ENCODE measurements at regions not wholly inside any gene's neighbourhood (a gene's known extent, or its start where the extent isn't known, plus 50 kb on each side); places are given as distances from the start of the nearest gene placed in this dataset.

DNA sequence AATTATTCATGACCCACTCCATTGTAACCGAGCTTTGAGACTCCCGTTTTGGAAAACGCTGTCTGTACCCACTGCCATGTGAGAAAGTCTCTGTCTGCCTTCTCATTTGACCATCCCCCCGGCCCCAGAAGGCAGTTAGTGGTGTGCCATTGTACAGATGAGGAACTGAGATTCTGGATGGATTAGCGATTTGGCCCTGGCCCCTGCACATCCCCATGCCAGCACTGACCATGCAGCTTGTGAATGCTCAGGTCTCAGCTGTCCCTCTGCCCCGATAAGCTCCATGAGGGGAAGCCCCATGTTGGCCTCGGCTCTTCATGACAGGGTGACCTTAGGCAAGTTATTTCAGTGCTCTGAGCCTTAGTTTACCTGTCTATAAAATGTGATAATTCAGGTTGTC is 153.0 kb upstream of the SMAD3 start:
- intact Hi-C loops (cut with DNase I): no loop called here
- DNase-seq: peak in 6 of 42 donors; percentile 10 to 43 (median 16)

DNA sequence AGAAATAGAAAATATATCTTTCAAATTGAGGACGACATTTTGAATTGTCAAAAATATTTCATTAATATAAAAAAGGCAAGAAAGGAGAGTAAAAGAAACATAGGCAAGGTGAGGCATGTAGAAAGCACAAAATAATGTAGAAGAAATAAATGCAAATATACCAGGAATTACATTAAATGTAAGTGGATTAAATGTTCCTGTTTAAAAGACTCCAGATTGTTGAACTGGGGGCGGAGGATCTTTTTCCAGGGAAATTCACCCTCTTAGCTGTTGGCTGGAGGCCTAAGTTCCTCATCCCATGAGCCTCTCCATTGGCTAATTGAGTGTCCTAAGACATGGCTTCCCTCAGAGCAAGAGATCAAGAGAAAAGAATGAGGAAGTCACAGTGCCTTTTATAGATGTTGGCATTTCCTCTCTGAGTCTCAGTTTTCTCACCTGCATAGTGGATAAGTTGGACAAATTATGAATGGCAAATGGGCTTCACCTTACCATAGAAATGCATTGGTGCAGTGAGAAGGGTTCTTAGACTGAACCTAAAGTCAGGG is 147.4 kb upstream of the SMAD3 start:
- no peak for DNase-seq
- intact Hi-C loops (cut with DNase I): no loop called here

DNA sequence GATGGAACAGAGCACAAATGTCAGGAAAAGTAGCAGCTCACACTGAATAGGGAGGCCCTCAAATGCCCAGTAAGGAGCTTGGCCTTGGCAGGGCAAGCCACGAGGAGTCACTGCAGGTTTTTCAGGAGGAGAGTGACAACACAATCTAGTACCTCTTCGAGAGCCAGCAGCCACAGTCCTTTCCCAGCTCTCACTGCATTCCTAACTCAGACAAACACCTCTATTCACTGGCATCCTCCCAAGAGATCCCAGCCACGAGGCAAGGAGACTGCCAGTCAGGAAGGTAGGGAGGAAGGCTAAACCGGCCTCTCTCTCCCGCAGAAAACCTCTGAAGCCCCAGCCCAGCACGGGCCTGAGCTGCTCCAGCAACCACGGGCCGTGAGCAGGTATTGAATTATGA is 146.0 kb upstream of the SMAD3 start:
- no peak for DNase-seq
- intact Hi-C loops (cut with DNase I): no loop called here

DNA sequence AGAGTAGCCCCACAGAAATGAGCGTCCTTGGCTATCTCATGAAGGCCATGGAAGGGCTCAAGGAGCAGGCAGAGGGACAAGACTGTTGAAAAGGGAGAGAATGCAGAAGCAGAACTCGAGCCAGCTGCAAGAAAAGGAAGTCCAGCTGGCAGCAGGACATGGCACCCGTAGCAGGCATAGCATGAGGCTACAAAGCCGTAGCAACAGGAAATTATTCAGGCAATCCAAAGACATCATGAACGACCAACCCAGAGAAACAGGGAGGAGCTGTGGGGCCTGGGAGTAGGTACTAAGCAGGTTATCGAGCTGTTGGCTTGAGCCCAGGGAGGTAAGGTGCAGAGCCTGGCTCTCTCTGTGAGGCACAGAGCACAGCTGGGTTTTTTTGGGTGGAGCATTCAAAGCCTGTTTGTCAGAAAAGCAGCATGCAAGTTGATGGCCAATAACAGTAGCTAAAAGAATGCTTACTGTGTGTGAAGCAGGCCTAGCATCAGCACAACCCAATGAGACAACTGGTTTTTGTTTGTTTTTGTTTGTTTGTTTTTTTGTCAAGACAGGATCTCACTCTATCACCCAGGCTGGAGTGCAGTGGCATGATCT is 144.0 kb upstream of the SMAD3 start:
- DNase-seq: peak in 19 of 42 donors; percentile 4 to 50 (median 31)
- intact Hi-C loops (cut with DNase I): no loop called here

DNA sequence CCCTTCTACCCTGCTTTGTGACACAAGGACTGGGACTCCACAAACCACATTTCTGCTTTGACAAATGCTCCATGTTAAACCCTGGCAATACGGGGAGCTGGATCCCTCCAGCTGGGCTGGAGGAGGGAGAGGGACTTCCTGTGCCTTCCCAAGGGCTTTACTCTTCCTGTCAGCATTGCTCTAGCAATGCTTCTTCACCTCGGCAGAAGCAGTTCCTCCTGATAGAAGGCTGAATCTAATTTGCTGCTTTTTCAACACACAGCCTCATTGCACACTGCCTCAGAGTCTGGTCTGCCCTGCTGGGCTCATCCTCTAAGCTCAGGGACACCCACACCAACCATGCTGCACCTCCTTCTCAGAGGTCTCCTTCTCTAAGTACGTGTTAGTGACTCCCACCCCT is 142.8 kb upstream of the SMAD3 start:
- no peak for DNase-seq
- intact Hi-C loops (cut with DNase I): no loop called here

DNA sequence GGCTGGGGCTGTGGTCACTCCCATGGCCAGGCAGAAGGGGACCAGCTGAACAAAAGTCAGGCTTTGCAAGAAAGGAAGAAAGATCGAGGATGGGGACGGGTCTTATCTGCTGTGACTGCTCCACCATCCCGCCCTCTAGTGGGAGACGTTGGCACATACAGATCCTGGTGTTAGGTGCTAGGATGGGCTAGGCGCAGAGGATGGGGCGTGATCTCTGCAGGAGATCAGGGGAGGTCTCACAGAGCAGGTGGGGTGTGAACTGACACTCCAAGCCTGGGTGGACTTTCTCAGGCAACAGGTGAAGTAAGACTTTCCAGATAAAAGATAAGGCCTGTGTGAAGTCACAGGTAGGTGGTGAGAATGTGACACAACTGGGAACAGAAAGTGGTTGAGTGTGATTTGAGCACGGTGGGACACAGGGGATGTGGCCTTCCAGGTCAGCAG is 141.9 kb upstream of the SMAD3 start:
- intact Hi-C loops (cut with DNase I): no loop called here
- peak in 1 of 42 donors; percentile 39 for DNase-seq

DNA sequence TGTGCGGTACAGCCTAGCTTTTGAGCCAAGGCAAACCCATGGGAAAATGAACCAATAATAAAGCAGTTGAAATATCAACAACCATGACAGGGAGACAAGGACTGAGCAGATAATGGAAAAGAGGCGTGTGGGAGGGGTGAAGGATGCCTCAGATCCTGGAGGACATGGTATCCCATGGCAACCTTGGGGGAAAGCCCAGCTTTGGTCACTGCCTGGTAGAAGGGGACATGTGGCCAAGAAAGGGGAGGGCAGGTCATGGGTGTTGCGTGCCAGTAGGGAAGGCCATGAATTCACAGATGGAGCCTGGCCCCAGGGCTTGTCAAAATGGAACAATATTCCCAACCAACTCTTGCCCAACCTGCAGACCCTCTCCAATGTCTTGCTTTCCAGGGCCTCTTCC is 140.5 kb upstream of the SMAD3 start:
- intact Hi-C loops (cut with DNase I): no loop called here
- no peak for DNase-seq

DNA sequence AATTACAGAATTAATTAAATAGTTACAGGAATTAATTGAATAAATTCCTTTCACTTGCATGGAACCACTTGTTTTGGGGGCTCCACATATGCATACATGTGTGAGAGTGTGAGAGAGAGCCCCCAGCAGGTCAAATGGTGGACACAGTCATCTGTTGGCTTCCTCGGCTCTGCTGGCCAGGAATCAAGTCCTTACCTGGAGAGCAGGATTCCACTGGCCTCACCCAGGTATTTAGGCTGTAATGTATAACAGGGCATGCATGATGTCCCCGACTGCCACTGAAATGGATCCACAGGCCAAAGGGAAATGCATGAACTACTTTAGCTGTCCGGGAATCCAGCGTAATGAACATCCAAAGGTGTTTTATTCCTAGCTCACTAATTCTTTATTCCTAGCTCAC is 139.7 kb upstream of the SMAD3 start:
- intact Hi-C loops (cut with DNase I): no loop called here
- no peak for DNase-seq

DNA sequence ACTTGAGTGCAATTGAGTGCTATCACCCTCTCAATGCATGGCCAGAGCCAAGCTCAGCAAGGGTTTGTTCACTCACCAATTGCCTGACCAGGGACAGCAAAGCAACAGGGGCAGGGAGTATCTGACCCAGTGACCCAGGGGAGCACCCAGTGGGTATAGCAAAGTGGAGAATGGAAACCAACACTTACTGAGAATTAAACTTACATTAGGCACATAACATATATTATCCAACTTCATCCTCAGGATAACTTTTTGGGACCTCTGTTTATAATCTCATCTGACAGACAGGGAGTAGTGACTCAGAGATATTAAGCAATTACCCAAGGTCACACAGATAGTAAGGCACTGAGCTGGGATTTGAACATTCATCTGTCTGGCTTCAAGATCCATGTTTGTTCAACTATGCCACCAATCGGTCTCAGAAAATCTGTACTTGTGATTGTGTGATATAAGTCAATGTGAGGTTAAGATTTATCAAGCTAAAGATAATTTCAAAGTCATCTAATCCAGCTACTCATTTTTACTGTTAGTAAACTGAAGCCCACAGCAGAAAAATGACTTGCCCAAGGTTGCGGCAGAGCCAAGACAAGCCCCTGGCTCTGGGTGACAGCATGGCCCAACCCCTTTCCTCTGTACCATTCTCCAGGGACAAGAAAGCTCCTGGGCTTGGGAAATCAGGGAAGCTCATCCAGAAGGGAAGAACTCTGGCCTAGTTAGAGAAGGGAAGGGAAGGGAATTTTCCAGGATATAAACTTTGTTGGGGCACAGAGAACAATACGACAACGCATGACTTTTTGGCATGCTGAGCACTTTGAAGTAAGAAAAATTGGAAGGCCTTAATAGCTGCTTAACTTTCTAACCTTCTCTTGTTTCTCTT is 138.0 kb upstream of the SMAD3 start:
- no peak for DNase-seq
- intact Hi-C loops (cut with DNase I): no loop called here

DNA sequence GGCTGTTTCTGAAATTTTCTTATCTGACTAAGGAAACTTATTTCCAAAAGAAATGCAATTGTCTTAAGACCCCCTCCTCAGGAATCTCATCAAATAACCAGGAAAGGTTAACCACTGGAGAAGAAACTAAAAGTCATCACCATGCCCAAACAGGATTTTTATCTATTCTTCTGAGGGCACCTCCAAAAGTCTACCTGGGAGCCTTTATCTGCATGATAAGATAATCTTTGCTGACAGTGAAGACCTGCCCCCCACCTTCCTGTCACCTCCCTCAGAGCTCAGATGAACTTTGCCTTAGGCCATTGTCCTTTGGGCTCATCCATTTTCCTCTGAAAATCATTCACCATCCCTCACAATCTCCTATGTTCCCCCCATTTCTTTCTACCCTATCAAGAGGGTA is 137.3 kb upstream of the SMAD3 start:
- intact Hi-C loops (cut with DNase I): no loop called here

DNA sequence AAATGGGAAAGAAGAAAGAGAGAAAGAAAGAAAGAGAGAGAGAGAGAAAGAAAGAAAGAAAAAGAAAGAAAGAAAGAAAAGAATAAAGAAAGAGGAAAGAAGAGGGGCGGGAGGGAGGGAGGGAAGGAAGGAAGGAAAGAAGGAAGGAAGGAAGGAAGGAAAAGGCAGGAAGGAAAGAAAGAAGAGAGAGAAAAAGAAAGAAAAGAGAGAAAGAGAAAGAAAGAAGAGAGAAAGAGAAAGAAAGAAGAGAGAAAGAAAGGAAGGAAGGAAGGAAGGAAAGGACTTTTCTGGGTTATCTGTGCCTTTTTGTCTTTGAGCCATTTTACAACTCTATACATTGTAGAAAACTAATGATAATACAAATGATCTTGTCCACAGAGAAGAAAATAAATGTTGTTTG is 136.6 kb upstream of the SMAD3 start:
- intact Hi-C loops (cut with DNase I): no loop called here
- DNase-seq: no peak

More for the DNA sequence above, 137.3 kb upstream of the SMAD3 start:
- DNase-seq: no peak

DNA sequence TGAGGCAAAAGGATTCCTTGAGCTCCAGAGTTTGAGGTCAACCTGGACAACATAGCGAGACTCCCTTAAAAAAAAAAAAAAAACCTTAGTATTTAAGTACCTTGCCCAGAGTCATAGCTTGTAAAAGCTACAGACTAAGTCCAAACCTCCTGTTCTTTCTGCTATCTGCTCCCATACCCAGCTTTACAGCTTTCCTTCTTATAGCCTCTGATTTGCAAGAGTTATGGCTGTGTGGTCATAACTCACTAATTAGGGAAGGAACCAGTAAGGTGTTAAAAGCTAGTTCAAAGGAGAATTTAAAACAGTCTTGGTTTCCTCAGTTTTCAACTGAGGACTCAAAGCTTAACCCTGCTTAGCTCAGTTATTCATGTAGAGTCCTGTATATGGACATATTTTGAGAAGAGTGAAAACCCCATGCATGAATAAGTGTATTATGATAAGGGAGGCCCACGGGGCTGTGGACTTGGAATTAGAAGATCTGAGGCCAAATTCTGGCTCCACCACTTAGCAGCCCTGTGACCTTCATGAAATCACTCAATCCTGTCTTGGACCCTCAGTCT is 135.5 kb upstream of the SMAD3 start:
- DNase-seq: no peak
- intact Hi-C loops (cut with DNase I): no loop called here

DNA sequence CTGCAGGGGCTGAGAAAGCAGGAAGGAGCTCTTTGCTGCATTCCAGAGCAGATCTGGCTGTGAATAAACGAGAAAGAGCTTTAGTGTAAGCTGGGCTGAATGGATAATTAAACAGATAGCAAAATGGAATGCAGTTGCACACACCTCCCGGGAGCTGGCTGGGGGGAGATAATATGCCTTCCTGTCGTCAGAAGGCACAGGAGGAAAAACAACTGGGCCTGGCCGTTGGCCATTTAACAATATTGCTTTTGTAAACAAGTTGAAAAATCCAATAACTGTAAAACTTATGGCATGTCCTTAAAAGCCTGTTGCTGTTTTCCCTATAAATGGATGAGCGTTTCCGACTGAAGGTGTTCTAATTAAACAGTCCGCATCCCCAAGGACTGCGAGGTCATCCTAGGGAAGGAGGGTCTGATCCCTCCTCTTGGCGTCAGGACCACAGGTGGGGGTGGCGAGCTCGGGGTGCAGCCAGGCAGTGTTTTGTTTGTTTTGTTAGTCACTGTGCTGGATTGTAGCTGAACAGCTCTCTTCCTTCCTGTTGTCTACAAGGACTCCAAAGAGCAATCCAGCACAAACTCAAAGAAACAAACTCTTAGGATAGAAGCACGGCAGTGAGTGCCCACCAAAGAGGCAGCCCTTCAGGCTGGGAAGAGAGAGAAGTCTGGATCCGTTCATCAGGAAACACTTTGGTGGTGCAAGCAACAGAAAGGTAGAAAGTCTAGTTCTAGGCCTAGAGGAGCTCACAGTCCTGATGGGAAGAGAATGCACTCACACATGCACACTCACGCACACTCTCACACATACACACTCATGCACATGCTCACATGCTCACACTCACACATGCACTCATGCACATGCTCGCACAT is 133.4 kb upstream of the SMAD3 start:
- DNase-seq: peak in 1 of 42 donors; percentile 3
- intact Hi-C loops (cut with DNase I): no loop called here

DNA sequence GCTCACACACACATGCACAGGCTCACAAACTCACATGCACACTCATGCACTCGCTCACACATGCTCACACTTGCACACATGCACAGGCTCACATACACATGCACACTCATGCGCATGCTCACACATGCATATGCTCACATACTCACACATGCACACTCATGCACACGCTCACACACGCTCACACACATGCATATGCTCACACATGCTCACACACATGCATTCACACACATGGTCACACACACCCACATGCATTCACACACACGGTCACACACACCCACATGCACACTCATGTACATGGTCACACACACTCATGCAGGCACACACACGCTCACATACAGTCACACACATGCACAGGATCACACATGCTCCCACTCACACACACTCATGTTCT is 132.8 kb upstream of the SMAD3 start:
- DNase-seq: peak in 1 of 42 donors; percentile 8
- intact Hi-C loops (cut with DNase I): no loop called here

DNA sequence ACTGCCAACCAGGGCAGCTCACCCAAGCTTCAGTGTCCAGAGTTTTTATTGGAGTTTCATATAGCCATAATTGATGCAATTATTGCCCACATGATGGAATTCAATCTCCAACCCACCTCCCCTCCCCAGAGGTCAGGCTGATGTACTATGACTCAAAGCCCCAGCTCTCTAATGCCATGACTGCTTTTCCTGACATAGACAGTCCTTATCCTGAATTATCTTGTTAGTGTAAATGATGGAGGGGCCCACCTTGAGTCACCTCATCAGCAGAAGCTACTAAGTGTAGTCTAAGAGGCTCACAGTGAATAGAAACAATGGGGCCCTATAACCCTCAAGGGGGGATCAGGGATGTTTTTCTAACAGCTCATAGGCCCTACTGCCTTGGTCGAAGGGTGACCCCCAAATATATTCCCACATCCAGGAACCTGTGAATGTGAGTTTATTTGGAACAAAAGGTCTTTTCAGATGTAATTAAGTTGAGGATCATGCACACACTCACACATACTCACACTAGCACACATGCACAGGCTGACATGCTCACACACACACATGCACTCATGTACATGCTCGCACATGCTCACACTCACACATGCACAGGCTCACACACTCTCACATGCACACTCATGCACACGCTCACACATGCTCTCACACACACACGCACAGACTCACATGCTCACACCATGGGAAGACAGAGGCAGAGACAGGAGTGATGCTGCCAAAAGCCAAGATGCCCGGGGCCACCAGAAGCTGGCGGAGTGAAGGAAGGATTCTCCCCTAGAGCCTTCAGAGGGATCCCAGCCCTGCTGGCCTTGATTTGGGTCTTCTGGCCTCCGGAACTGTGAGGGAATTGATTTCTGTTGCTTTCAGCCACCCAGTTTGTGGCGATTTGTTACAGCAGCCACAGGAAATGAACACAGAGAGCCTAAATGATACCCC is 131.2 kb upstream of the SMAD3 start:
- intact Hi-C loops (cut with DNase I): no loop called here
- peak in 2 of 42 donors; percentile 1 to 12 for DNase-seq

DNA sequence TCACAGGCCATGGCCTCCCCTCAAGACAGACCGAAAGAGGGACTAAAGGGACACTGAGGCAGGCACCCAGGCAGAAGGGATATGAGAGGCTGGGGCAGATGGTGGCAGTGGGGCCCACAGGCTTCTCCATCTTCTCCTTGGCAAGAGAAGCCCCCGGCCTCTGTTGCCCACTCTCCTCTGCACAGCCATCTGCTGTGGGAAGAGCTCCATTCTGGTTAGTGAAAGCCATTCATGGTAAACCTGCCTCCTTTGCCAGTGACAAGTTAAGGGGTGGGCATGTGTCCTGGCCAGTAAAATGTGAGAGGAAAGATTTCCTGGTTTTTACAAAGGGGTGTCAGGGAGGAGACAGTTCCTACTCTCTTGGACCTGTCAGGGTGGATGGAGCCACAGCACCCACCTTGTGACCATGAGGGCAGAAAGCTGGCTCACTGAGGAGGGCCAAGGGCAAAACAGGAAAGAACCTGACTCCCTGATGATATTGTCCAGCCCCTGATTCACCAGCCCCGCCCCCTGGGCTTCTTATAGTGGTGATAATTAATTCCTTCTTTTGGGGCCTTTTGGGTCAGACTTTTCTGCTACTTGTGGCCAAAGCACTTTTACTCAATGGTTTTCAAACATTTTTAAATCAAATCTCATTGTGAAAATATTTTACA is 130.4 kb upstream of the SMAD3 start:
- peak in 2 of 42 donors; percentile 2 to 13 for DNase-seq
- intact Hi-C loops (cut with DNase I): no loop called here

DNA sequence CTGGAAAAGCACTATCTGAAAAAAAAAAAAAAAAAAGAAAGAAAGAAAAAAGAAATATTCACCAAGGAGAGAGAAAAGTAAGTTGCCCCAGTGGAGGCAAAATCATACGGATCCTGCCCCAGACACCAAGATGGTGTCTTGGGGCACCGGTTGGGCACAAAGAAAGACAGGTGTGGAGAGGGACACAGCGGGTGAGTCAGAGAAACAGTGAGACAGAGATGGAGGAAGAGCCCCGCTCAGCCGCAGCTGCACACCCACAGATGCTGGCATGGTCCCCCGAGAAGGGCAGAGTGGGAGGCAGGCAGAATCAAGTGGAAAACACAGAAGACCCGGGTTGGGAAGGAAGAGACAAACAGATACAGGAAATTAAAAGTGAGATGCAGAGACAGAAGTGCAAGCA is 129.7 kb upstream of the SMAD3 start:
- DNase-seq: peak in 1 of 42 donors; percentile 29
- intact Hi-C loops (cut with DNase I): no loop called here
